HG02943 (cell line): ENCODE measurements at regions not wholly inside any gene's neighbourhood (a gene's known extent, or its start where the extent isn't known, plus 50 kb on each side); places are given as distances from the start of the nearest gene placed in this dataset.

Experiments used
- ATAC-seq: cut with Tn5 transposase; IDR thresholded peaks from one replicate; pipeline ENCODE4 v1.9.1; 2021; ENCODE audit warnings: mild to moderate bottlenecking, low read depth, moderate library complexity; ENCODE audit not compliant: unreplicated experiment

DNA sequence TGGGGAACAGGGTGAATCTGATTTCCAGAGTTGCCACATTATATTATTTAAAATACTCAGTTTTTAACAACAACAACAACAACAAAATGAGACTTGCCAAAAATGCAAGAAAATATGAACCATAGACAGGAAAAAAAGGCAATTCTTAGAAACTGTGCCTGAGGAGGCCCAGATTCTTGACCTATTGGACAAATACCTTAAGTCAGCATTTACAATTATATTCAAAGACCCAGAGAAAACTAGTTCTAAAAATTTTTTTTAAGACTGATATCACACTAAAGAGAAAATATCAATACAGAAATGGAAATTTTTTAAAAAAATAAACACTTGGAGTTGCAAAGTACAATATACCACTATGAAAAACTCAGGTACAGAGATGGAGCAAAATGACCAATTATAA, 152.8 kb upstream of the LYPLAL1 start:
- ATAC-seq, result no peak

DNA sequence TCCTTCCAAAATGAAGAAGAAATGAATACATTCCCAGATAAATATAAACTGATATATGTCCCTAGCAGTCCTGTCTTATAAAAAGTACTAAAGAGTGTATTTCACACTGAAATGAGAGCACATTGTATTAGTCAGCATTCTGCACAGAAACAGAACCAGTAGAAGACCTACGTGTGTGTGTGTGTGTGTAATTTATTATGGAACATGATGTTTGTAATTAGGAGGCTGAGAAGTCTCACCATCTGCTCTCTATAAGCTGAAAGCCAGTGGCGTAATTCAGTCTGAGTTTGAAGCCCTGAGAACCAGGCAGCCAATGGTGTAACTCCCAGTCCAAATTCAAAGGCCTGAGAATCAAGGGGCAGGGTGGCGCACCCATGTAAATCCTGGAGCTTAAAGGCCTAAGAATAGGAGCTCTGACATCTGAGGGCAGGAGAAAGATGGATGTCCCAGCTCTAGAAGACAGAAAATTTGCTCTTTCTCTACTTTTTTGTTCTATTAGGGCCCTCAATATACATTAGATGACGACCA, 146.5 kb upstream of the LYPLAL1 start:
- no peak for ATAC-seq

DNA sequence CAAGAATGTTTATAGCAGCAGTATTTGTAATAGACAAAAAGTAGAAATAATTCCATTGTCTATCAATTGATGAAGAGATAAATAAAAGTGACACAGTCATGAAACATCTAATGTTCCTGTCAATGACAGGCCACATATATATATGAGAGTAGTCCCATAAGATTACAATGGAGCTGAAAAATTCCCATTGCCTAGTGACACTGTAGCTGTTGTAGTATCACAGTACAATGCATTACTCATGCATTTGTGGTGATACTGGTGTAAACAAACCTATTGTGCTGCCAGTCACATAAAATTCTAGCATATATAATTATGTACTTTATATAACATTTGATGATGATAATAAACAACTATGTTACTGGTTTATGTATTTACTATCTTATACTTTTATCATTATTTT, 141.9 kb upstream of the LYPLAL1 start:
- ATAC-seq, result no peak

DNA sequence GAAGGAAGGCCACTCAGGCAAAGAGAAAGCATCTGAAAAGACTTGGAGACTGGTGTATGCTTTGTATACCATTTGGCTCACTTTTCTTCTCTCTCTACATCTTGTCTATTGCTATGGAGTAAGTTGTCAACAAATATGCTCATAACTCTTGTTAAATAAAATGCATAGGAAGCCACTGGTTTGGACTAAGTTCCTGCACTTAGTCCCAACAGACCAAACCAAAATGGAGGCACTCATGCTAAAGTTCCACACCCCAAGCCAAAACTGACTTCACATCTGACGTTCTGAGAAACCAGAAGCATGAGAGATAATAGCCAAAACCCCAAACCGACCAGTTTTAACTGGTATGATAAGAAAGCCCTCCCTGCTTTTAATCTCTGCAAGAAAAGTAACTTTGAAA, 135.3 kb upstream of the LYPLAL1 start:
- no peak for ATAC-seq

DNA sequence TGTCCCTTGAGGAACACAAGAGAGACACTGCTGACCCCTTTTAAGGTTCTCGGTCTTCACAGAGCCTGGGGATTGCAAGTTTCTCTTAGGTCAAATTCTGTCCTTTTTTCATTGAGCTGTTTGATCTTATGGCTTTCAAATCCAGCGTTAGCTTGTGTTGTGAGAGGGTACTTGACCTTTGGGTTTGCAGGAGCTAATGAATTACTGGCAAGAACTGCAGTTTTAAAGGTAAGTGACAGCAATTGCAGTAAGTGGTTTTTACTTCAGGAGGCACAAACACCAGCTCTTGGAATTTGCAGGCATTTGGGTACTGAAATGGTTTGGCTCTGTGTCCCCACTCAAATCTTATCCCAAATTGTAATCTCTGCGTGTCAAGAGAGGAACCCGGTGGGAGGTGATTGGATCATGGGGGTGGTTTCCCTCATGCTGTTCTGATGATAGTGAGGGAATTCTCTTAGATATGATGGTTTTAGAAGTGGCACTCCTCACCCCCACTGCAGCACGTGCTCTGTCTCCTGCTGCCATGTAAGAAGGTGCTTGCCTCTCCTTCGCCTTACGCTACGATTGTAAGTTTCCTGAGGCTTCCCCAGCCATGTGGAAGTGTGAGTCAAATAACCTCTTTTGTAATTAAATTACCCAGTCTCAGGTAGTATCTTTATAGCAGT, 134.5 kb upstream of the LYPLAL1 start:
- no peak for ATAC-seq

DNA sequence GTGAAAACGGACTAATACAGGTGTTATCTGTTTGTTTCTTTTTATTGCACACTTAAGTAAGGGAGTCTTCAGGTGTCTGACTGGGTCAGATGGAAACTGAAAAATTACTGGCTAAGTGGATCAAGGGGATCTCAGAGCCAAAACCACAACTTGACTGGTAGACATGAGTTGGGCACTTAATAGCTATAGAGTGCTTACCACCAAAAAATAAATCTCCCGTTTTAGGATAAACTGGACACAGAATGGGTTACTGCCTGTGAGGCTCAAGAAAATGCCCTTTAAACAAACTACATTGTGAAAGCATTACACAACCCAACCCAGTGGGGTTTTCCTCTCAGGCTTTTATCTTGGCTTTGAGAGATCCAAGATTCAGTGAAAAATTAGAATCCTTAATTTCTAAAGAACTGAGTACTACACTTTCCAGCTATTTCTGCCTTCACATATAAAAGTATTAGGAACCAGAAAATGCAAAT, 134.0 kb upstream of the LYPLAL1 start:
- ATAC-seq, result no peak

DNA sequence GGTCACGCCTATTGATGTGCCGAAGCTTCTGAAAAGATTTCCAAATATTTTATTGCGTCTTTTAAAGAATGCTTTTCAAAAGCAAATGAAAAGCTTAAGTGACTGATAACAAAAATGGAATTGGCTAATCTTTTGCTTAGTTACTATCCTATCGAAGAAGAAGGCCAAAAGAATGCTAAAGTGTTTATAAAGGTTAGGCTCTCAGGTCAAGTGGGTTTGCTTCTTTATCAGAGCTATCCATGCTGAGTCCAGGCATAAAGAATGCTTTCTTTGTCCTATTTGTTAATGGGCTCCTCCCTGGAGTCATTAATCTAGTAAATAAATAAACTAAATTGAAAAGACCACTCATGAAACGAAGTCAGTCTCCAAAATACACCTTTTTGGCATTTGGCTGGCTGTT, 133.4 kb upstream of the LYPLAL1 start:
- no peak for ATAC-seq

DNA sequence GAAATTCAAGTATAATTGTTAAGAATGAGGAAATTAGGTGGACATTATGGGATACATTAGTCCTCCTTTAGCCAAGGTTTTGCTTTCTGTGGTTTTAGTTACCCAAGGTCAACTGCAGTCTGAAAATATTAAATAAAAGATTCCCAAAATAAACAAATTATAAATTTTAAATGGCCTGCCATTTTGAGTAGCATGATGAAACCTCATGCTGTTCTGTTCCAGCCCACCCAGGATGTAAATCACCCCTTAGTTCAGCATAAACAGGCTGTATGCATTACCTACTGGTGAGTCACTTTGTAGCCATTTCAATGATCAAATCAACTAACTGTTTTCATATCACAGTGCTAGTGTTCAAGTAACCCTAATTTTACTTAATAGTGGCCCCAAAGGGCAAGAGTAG, 132.5 kb upstream of the LYPLAL1 start:
- no peak for ATAC-seq

DNA sequence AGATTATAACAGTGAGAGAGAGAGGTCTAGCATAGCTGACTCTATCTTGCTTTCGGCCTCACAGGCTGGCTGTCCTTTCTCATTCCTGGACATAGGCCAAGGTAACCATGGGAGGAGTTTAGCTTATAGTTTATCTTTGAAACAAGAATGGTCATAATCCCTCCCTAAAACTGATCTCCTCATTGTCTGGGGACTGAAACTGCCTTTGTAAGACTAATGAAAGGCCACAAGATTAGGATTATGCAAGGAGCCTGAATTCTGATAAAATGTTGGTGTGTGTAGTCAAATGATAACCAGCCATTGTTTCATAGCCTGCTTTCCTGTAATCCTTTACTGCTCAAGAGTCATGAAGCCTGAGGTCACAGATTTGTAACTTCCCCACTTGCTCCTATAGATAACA, 131.9 kb upstream of the LYPLAL1 start:
- no peak for ATAC-seq

DNA sequence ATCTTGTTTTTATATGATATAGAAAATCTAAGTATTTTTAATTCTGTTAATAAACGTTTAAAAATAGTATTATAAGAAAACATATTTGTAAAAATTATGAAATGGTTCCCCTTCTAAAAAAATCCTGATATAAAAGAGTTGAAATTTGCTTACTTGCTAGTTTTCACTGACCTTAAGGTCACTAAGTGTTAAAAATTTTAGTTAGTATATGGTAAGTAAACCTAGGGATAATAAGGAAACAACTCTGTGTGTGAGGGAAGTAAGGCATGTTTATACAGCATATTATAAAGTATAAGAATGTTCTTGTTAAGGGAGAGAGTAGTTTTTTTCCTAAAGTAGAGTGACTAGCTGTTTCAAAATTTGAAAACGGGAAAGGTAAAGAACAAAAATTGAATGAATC, 130.9 kb upstream of the LYPLAL1 start:
- ATAC-seq, result no peak

DNA sequence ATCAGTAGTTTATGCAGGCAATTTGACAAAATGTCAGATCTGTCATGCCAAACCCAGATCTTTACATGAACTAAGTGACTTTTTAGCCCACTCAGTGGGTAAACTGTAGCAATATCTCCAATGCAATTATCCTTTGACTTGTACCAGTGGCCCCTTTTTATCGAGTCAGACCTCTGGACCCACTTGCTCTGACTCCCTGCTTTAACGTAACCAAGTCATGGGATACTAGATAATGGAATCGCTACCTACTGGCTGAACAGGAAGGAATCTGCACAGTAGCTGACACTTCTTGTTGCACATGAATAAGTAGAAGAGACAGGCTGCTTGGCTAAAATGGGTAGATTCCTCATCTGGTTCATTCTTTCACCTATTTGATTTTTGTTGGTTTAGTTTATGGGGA, 128.4 kb upstream of the LYPLAL1 start:
- no peak for ATAC-seq

DNA sequence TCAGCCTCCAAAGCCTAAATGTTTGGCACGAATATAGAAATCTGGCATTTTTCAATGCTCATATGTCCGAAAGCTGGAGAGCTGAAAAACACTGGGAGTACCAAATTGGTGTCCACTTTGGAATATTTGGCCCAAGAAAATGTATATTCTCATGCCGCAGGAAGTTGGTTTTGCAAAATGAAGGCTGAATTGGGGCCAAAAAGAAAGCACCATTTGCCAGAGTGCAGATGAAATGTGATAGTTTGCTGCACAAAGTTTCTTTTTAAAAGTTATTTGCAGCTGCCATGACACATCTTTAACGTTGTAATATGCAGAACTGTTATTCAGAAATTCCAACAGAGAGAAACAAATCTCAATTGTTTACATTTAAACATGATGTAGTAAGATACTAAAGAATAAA, 124.2 kb upstream of the LYPLAL1 start:
- ATAC-seq, result no peak

DNA sequence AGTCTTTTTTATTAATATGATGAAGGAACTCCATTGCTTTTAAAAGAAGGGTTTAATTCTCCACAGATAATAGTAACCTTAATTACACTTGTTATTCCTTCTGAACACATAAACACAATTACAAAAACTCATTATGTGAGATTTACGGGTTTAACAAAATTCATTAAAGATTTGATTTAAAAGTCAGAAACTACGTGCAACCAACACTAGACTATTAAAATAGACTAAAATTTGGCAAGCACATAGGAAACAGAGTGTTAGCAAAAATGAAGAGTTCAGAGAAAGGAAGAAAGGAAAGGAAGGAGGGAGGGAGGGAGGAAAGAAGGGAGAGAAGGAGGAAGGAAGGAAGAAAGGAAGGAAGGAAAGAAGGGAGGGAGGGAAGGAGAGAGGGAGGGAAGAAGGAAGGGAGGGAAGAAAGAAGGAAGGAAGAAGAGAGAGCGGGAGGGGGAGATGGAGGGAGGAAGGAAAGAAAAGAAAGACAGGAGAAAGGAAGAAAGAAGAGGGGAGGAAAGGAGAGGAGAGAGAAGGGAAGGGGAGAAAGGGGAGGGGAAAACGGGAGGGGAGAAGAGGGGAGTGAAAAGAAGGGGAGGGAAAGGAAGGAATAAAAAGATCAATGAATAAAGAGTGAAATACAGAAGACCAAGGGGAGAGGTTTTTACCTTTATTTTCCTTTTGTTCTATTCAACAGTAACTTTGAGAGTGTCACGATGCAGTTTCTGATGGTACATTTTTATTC, 123.4 kb upstream of the LYPLAL1 start:
- ATAC-seq, result no peak

DNA sequence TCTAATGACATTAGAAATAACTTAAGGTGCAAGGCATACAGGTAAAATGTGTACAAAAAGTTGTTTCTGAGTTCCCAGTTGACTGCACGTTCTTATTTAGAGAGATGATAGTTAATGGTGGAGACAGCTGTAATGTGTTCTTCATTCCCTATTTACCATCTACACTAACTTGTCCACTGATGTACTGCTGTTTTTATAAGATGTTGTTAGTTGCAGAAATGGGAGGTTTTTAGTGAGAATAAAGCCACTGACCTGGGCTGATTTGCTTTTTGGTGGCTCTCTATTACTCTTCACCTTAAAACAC, 122.9 kb upstream of the LYPLAL1 start:
- ATAC-seq, result no peak

DNA sequence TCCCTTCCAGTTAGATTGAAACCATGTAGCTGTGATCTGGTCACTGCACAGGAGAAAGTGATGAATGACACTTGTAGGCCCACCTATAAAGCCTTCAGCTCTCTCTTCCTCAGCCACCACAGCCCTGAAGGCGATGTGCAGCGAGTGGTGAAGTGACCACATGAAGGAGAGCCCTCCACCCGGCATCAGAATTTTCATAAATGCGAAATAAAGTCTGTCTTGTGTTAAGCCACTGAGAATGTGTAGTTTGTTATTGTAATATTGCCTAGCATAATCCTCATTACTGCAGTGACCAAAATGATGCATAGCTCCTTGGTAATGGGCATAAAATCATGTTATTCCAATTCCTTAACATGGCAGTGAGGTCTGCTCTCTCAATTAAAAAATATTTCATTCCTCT, 122.1 kb upstream of the LYPLAL1 start:
- no peak for ATAC-seq

DNA sequence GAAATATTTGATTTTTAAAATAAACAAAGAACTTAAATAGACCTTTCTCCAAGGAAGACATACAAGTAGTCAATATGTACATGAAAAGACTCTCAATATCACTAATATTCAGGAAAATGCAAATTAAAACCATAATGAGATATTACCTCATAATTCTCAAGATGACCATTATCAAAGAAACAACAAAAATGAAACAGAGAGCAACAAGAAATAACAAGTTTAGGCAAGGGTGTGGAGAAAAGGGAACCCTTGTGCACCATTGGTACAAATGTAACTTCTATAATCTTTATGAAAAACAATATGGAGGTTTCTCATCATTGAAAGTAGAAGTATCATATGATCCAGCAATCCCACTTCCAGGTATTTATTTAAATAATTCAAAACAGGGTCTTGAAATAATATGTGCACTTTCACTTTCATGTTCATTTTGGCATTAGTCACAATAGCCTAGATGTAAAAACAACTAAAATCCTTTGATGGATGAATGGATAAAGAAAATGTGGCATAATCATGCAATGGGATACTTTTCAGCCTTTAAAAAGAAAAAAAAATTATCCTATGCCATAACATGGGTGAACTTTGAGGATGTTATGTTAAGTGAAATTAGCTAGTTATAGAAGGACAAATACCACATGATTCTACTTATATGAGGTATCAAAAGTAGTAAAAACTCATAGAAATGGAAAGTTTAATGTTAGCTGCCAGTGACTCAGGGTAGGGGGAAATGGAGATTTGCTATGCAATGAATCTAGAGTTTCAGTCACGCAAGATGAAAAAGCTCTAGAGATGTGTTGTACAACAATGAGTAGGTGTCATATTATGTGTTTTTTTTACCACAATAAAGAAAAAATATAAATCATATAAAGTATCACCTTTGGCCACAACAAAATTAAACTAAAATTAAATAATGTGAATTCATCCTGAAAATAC, 114.5 kb upstream of the LYPLAL1 start:
- ATAC-seq, result no peak

DNA sequence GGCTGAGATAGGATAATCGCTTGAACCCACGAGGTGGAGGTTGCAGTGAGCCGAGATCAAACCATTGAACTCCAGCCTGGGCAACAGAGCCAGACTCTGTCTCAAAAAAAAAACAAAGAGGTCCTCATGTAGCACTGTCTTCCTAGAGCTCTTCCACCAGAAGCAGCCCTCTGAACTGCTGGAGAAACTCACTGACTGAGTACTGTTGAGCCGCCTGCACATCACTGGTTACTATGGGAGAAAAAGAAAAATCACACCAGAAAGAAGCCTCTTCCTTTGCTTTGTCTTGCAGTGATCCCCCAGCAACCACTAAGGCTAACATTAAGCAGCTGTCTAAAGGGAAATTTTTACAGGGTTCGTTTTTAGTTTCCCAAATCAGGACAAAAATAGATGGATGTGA, 112.9 kb upstream of the LYPLAL1 start:
- no peak for ATAC-seq

DNA sequence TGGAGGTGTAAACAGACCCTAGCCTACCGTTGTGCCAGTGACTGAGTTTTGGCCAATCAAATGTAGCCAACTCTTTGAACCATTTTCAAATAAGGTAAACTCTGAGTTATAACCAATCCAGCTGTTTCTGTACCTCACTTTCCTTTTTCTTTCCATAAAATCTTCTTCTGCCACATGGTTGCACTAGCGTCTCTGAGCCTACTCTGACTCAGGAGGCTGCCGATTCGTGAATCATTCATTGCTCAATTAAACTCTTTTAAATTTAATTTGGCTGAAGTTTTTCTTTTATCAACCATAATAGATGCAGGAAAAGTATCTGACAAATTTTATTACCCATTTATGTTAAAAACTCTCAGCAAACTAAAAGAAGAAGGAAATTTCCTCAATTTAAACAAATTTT, 111.5 kb upstream of the LYPLAL1 start:
- no peak for ATAC-seq

DNA sequence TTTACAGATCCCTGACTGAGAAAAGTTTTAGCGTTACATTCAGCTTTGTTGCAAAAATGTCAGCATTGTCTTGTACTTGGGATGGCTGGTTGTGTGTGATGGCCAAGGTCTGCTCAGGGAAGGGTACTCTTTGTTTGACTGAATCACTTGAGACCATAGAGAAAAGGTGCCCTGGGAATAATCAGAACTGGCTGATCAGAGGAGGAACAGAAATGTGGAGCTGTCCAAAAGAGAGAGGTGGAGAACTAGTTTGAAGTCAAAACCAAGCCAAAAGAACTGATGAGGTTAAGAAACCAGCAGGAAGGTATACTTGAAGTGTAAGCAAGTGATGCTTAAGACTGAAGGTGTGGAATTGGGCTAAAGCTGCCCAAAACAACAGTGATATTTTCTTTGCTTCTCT, 107.6 kb upstream of the LYPLAL1 start:
- ATAC-seq, result no peak

DNA sequence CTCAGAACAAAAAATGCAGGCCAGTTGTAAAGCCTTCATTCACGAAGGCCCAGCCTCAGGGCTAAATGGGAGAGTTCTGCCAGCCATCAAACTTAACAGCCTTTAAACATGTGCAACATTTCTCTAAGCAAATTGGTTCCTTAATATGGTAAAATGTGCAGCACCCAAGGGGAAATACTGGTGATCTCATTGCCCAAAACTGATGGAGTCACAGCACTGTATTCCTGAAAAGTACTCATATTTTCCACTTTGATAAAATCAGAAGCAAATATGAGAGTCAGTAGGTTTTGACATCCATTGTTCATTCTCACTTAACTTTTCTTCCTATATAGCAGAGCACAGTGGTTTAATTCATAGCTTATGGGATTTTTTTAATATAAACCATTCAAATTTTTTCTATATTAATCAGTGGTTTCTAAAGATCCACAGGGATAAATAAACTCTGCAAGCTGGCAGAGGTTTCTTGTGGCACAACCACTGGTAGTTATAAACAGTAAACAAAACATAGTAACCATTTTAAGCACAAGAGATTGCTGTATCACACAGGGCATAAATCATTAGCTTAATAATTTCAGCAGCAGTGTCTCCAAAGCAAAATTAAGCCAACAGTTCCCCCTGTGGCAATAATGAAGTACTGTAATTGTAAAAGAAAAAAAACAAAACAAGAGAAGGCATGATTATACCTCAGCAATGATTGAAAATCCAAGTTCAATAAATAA, 106.9 kb upstream of the LYPLAL1 start:
- no peak for ATAC-seq

DNA sequence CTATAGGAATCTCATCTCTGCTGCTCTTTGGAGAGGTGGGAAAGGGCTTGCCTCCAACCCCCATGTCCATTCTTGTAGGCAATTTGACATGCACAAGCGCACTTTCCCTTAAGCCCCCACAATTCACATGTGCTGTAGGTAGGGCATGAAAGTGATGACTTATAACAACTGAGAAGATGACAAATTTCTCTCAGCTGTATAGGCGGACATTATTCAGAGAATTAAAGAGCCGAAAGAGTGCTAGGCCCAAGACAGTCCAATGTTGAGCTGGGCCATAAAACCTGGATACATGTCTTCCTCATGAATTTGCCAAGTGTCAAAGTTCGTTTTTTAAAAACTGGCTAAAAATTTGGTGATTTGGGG, 106.3 kb upstream of the LYPLAL1 start:
- no peak for ATAC-seq
